ENCODE measurements at regions not wholly inside any gene's neighbourhood (a gene's known extent, or its start where the extent isn't known, plus 50 kb on each side); places are given as distances from the start of the nearest gene placed in this dataset.

DNA sequence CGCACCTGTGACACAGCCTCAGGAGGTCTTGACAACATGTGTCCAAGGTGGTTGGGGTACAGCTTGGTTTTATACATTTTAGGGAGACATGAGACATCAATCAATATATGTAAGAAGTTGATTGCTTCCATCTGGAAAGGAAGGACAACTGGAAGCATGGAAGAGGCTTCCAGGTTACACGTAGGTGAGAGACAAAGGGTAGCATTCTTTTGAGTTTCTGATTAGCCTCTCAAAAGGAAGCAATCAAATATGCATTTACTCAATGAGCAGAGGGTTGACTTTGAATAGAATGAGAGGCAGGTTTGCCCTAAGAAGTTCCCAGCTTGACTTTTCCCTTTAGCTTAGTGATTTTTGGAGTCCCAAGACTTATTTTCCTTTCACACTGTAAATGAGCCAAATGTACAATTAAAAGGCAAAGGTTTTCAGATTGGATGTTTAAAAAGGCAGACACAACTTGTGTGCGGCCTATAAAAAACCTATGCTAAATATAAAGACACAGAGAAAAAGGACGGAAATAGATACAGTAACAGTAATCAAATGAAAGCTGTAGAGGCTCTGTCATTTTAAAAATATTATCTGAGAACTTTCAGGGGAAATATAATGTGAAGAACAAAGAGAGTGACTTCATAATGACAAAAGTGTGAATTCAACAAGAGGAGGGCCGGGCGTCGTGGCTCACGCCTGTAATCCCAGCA is 65.7 kb upstream of the LANCL2 start:
- no peak overlapping the region for H3K27ac ChIP-seq
- no peaks in the 10 kb centered on the region for H3K27me3 ChIP-seq
- intact Hi-C loops (cut with DNase I; ENCODE audit: low total_unique reads) = no loop called here
- no peaks in the 10 kb centered on the region for H3K9me3 ChIP-seq
- TF ChIP-seq POLR2A (IDR thresholded peaks at IDR 0.05) = no peak
- no peak for TF ChIP-seq CTCF (IDR thresholded peaks at IDR 0.05)
- TF ChIP-seq POLR2AphosphoS5 (IDR thresholded peaks at IDR 0.05) = no peak
- DNase-seq (ENCODE audit: low spot score in 2 of 2) = no peak
- H3K4me3 ChIP-seq = no peak overlapping the region
- H3K36me3 ChIP-seq = no peaks in the 10 kb centered on the region
- H3K4me1 ChIP-seq = no peaks in the 10 kb centered on the region

- no peak overlapping the region for H3K27ac ChIP-seq
- no peaks in the 10 kb centered on the region for H3K9me3 ChIP-seq
- H3K4me3 ChIP-seq = no peak overlapping the region
- no peaks in the 10 kb centered on the region for H3K4me1 ChIP-seq
- no peaks in the 10 kb centered on the region for H3K36me3 ChIP-seq
- intact Hi-C loops (cut with DNase I; ENCODE audit: low total_unique reads) = no loop called here
- no peak for TF ChIP-seq POLR2A (IDR thresholded peaks at IDR 0.05)
- TF ChIP-seq CTCF (IDR thresholded peaks at IDR 0.05) = no peak
- TF ChIP-seq POLR2AphosphoS5 (IDR thresholded peaks at IDR 0.05) = no peak
- no peak for DNase-seq (ENCODE audit: low spot score in 2 of 2)
- H3K27me3 ChIP-seq = no peaks in the 10 kb centered on the region
Measured at GRCh38 chr7:55303220-55303619, 61.9 kb upstream of the LANCL2 start.

- intact Hi-C loops (cut with DNase I; ENCODE audit: low total_unique reads) = no loop called here
- no peak for DNase-seq (ENCODE audit: low spot score in 2 of 2)
- H3K27ac ChIP-seq = no peak overlapping the region
- no peaks in the 10 kb centered on the region for H3K36me3 ChIP-seq
- H3K27me3 ChIP-seq = no peaks in the 10 kb centered on the region
- TF ChIP-seq POLR2AphosphoS5 (IDR thresholded peaks at IDR 0.05) = no peak
- no peaks in the 10 kb centered on the region for H3K4me1 ChIP-seq
- no peak overlapping the region for H3K4me3 ChIP-seq
- H3K9me3 ChIP-seq = no peaks in the 10 kb centered on the region
Measured at GRCh38 chr7:55304018-55304762, 60.9 kb upstream of the LANCL2 start.

- no peak overlapping the region for H3K4me3 ChIP-seq
- no peaks in the 10 kb centered on the region for H3K27me3 ChIP-seq
- intact Hi-C loops (cut with DNase I; ENCODE audit: low total_unique reads) = no loop called here
- no peaks in the 10 kb centered on the region for H3K9me3 ChIP-seq
- H3K36me3 ChIP-seq = no peaks in the 10 kb centered on the region
- DNase-seq (ENCODE audit: low spot score in 2 of 2) = no peak
- H3K27ac ChIP-seq = no peak overlapping the region
- H3K4me1 ChIP-seq = no peaks in the 10 kb centered on the region
- TF ChIP-seq POLR2AphosphoS5 (IDR thresholded peaks at IDR 0.05) (no peak), CTCF (IDR thresholded peaks at IDR 0.05) (no peak), POLR2A (IDR thresholded peaks at IDR 0.05) (no peak)
Measured at GRCh38 chr7:55305135-55305534, 60.0 kb upstream of the LANCL2 start.

DNA sequence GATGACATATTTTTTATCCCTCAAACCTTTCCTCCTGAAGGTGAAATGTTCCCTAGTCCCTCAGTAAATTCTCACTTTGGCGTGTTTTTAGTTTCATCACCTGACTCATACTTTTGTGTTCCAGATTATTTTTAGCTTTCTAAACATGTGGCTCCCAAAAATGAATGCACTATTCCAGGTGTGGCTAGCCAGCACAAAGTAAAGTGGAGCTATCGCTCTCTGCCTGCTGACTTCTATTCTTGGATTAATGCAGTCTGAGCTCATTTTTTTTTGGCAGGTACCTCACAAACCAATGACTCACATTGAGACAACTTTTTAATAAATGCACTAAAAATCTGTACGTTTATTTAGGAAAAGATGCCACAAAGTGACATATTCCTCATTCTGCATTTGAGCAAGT is 58.8 kb upstream of the LANCL2 start:
- Histone ChIP-seq H3K36me3 (no peaks in the 10 kb centered on the region), H3K4me3 (no peak overlapping the region), H3K27ac (no peak overlapping the region)

More for the DNA sequence above, 58.8 kb upstream of the LANCL2 start:
- no peaks in the 10 kb centered on the region for H3K9me3 ChIP-seq
- DNase-seq (ENCODE audit: low spot score in 2 of 2) = no peak
- intact Hi-C loops (cut with DNase I; ENCODE audit: low total_unique reads) = no loop called here
- no peaks in the 10 kb centered on the region for H3K4me1 ChIP-seq
- H3K27me3 ChIP-seq = no peaks in the 10 kb centered on the region
- no peak for TF ChIP-seq CTCF (IDR thresholded peaks at IDR 0.05)
- TF ChIP-seq POLR2A (IDR thresholded peaks at IDR 0.05) = no peak
- TF ChIP-seq POLR2AphosphoS5 (IDR thresholded peaks at IDR 0.05) = no peak
